Endothelial cell of umbilical vein (primary cell): ENCODE measurements at regions not wholly inside any gene's neighbourhood (a gene's known extent, or its start where the extent isn't known, plus 50 kb on each side); places are given as distances from the start of the nearest gene placed in this dataset.

ENCODE experiments used
- BruUV-seq: library from RNA; stranded (reverse); fragments of 400-500 nt; replicated peaks from 2 replicates; lab custom pipeline; 2021; lab: Mats Ljungman, UMichigan
- CTCF ChIA-PET: fragments of 300-600, 350-600 bp; sonication (Branson Sonifier 250); formaldehyde crosslinking; loops from one replicate; lab custom pipeline; 2021; ENCODE audit warnings: antibody characterized with exemption, inconsistent platforms; lab: Charles Lee
- POLR2A ChIA-PET: fragments of 300-600, 350-600 bp; sonication (Branson Sonifier 250); formaldehyde crosslinking; loops from one replicate; lab custom pipeline; 2021; ENCODE audit warnings: antibody characterized with exemption, inconsistent platforms; lab: Charles Lee
- DNase-seq: peaks from one replicate; pipeline ENCODE4 v3.0.0-alpha.2; 2011; ENCODE audit warnings: low read depth, low spot score
- FAIRE-seq: peaks from 2 replicates; lab custom pipeline; 2011; peaks lifted over from hg19 to GRCh38; lab: Jason Lieb, UNC
- H2AFZ ChIP-seq: 2 replicates; pipeline ENCODE4 v1.6.0; 2012; ENCODE audit warnings: low read depth, low read length, control low read depth, inconsistent platforms
- H3K27ac ChIP-seq: 2 replicates; pipeline ENCODE4 v1.5.1; 2011; ENCODE audit warnings: low read depth, mild to moderate bottlenecking, control low read depth, low read length, moderate library complexity; ENCODE audit not compliant: insufficient read depth
- H3K27me3 ChIP-seq, 2 experiments: 2 replicates each; pipeline versions ENCODE4 v1.6.0 to v1.6.1; 2011; ENCODE audit warnings: low read length in 2 of 2, mixed read lengths in 1 of 2; ENCODE audit not compliant: control insufficient read depth in 2 of 2, insufficient read depth in 2 of 2
- H3K36me3 ChIP-seq, 2 experiments: 2 replicates in 1 of 2; 3 replicates in 1 of 2; pipeline ENCODE4 v1.5.1; 2011; ENCODE audit warnings: low read length in 2 of 2, mild to moderate bottlenecking in 1 of 2, moderate library complexity in 1 of 2; ENCODE audit not compliant: control insufficient read depth in 2 of 2, insufficient read depth in 2 of 2; ENCODE audit errors: extremely low read depth in 1 of 2
- H3K4me1 ChIP-seq: 3 replicates; pipeline ENCODE4 v1.5.1; 2011; ENCODE audit warnings: mild to moderate bottlenecking, low read length; ENCODE audit not compliant: control insufficient read depth, insufficient read depth; ENCODE audit errors: extremely low read depth
- H3K4me2 ChIP-seq: 2 replicates; pipeline ENCODE4 v1.6.1; 2011; ENCODE audit warnings: low read length, control low read depth, mixed read lengths; ENCODE audit not compliant: insufficient read depth
- H3K4me3 ChIP-seq, 3 experiments: fragments of 200-600 bp in 1 of 3; sonication (generic), shearing (Covaris generic) in 1 of 3; replicated peaks in 1 of 3; 2 replicates each; pipeline ENCODE4 v1.5.1; 2011 to 2016; ENCODE audit warnings: control low read depth in 3 of 3, low read length in 3 of 3, mild to moderate bottlenecking in 2 of 3, inconsistent platforms in 1 of 3, low read depth in 1 of 3, moderate library complexity in 1 of 3; ENCODE audit not compliant: insufficient read depth in 1 of 3
- H3K79me2 ChIP-seq: 2 replicates; pipeline ENCODE4 v1.6.0; 2012; ENCODE audit warnings: low read length, inconsistent platforms; ENCODE audit not compliant: control insufficient read depth, insufficient read depth
- H3K9ac ChIP-seq: replicated peaks from 2 replicates; pipeline ENCODE3; 2011; ENCODE audit warnings: low read length, control low read depth; ENCODE audit not compliant: insufficient read depth; ENCODE audit errors: extremely low read depth
- H3K9me1 ChIP-seq: replicated peaks from 3 replicates; pipeline ENCODE4 v1.6.0; 2011; ENCODE audit warnings: mild to moderate bottlenecking, low read length; ENCODE audit not compliant: control insufficient read depth, insufficient read depth; ENCODE audit errors: extremely low read depth
- H3K9me3 ChIP-seq: replicated peaks from 2 replicates; pipeline ENCODE4 v1.5.1; 2012; ENCODE audit warnings: low read length, inconsistent platforms; ENCODE audit not compliant: control insufficient read depth, insufficient read depth
- H4K20me1 ChIP-seq: replicated peaks from 2 replicates; pipeline ENCODE3; 2011; ENCODE audit warnings: mild to moderate bottlenecking, low read length; ENCODE audit not compliant: control insufficient read depth, insufficient read depth; ENCODE audit errors: extremely low read depth
- CTCF ChIP-seq, 2 donors: IDR thresholded peaks; 1 replicate in 1 of 2; 2 replicates in 1 of 2; pipeline ENCODE4 v1.5.1; 2011; ENCODE audit warnings: low read length in 2 of 2, mild to moderate bottlenecking in 2 of 2, moderate library complexity in 2 of 2, control low read depth in 1 of 2, inconsistent platforms in 1 of 2, low read depth in 1 of 2; ENCODE audit not compliant: insufficient read depth in 1 of 2; ENCODE audit errors: extremely low read depth in 1 of 2
- EZH2 ChIP-seq: IDR thresholded peaks from 2 replicates; pipeline ENCODE4 v1.6.1; 2012; ENCODE audit warnings: borderline replicate concordance, low read depth, mild to moderate bottlenecking, moderate library complexity, low read length, inconsistent platforms; ENCODE audit not compliant: severe bottlenecking
- FOS ChIP-seq: IDR thresholded peaks from 2 replicates; pipeline ENCODE4 v1.6.1; 2011; ENCODE audit warnings: mild to moderate bottlenecking, low read length, moderate library complexity, borderline replicate concordance; ENCODE audit not compliant: insufficient read depth
- GATA2 ChIP-seq: IDR thresholded peaks from 2 replicates; pipeline ENCODE4 v1.7.0; 2011; ENCODE audit warnings: low read depth, mild to moderate bottlenecking, moderate library complexity, mixed read lengths, low read length; ENCODE audit not compliant: insufficient read length, insufficient read depth
- JUN ChIP-seq: IDR thresholded peaks from 2 replicates; pipeline ENCODE4 v1.6.1; 2011; ENCODE audit warnings: borderline replicate concordance, low read depth; ENCODE audit not compliant: insufficient read length, insufficient read depth
- MAX ChIP-seq: IDR thresholded peaks from 2 replicates; pipeline ENCODE4 v1.6.1; 2011; ENCODE audit not compliant: insufficient read depth, insufficient read length
- MYC ChIP-seq: IDR thresholded peaks from one replicate; pipeline ENCODE4 v1.6.1; 2011; ENCODE audit warnings: mild to moderate bottlenecking, low read depth, low read length
- POLR2A ChIP-seq: IDR thresholded peaks from 2 replicates; pipeline ENCODE4 v1.6.1; 2012; ENCODE audit warnings: low read depth, mild to moderate bottlenecking, control low read depth, low read length
- POLR2AphosphoS5 ChIP-seq: IDR thresholded peaks from 2 replicates; pipeline ENCODE4 v1.6.1; 2012; ENCODE audit warnings: low read depth, mild to moderate bottlenecking, control low read depth, low read length, moderate library complexity; ENCODE audit not compliant: insufficient read depth
- dilution Hi-C: fragments of 300-500 bp; cut with MboI; formaldehyde crosslinking; loops from one replicate; pipeline ENCODE4 v1.15.0; 2019; ENCODE audit warnings: low sequenced_read_pairs; ENCODE audit not compliant: extremely low pct_ligation_motif_present
- intact Hi-C: fragments of 100-400 bp; cut with micrococcal nuclease; formaldehyde crosslinking; loops from one replicate; pipeline ENCODE4 v1.10.0; 2022

- Histone ChIP-seq H3K9ac (no peak overlapping the region), H3K4me2 (no peak overlapping the region), H3K4me3 (no peak overlapping the region)
Observed at GRCh38 chr11:31968461-31969358, 122.2 kb upstream of the RCN1 start.

GRCh38 chr11:31967404-31968130 is 123.3 kb upstream of the RCN1 start:
- H4K20me1 ChIP-seq, result no peaks in the 10 kb centered on the region
- ChIA-PET CTCF (interaction anchor here (3.0 kb wide), 1 partner anchor 9 kb away, joined by 23 read pairs; no protein-coding TSS in a partner anchor), POLR2A (no interaction called here)
- no peaks in the 10 kb centered on the region for H3K9me3 ChIP-seq
- no peak overlapping the region for H3K27ac ChIP-seq
- TF ChIP-seq MAX (no peak), CTCF (IDR thresholded peaks at IDR 0.05; ENCODE audit: extremely low read depth in 1 of 2, insufficient read depth in 1 of 2, low read depth in 1 of 2, low read length in 2 of 2) (no peak), POLR2A (no peak), EZH2 (no peak), MYC (no peak), GATA2 (no peak), FOS (no peak), JUN (no peak), POLR2AphosphoS5 (no peak)
- no peaks in the 10 kb centered on the region for H3K9me1 ChIP-seq
- no peak overlapping the region for H3K4me3 ChIP-seq
- no peak overlapping the region for H3K9ac ChIP-seq
- FAIRE-seq (no peak), DNase-seq (no peak)
- no peak overlapping the region for H3K4me2 ChIP-seq
- no peaks in the 10 kb centered on the region for H3K36me3 ChIP-seq
- dilution Hi-C loops, result no loop called here
- no TSS peak for BruUV-seq
- no peaks in the 10 kb centered on the region for H3K27me3 ChIP-seq
- H3K4me1 ChIP-seq, result no peaks in the 10 kb centered on the region
- intact Hi-C loops, result no loop called here
- no peak overlapping the region for H2AFZ ChIP-seq
- no peaks in the 10 kb centered on the region for H3K79me2 ChIP-seq

More at GRCh38 chr11:31968461-31969358, 122.2 kb upstream of the RCN1 start:
- intact Hi-C loops (no loop called here), dilution Hi-C loops (no loop called here)
- no peak for FAIRE-seq
- H3K79me2 ChIP-seq, result no peaks in the 10 kb centered on the region
- DNase-seq, result no peak
- H3K27ac ChIP-seq, result no peak overlapping the region
- no peaks in the 10 kb centered on the region for H3K9me3 ChIP-seq
- no peaks in the 10 kb centered on the region for H3K9me1 ChIP-seq
- BruUV-seq, result no TSS peak
- H2AFZ ChIP-seq, result no peak overlapping the region
- no peaks in the 10 kb centered on the region for H3K27me3 ChIP-seq
- POLR2A ChIA-PET, result no interaction called here
- no peaks in the 10 kb centered on the region for H3K4me1 ChIP-seq
- no peaks in the 10 kb centered on the region for H3K36me3 ChIP-seq
- CTCF ChIA-PET, result interaction anchor here (1.2 to 3.0 kb wide), 3 partner anchors 10 to 83 kb away, joined by 3 to 23 read pairs (median 5); no protein-coding TSS in a partner anchor
- H4K20me1 ChIP-seq, result no peaks in the 10 kb centered on the region
- no peak for TF ChIP-seq POLR2A
- TF ChIP-seq MYC, result no peak
- TF ChIP-seq FOS, result no peak
